HK-2 (cell line): ENCODE measurements at regions not wholly inside any gene's neighbourhood (a gene's known extent, or its start where the extent isn't known, plus 50 kb on each side); places are given as distances from the start of the nearest gene placed in this dataset.
"Not testable (repeated sequence)": the region's sequence is repeated elsewhere in the genome, so short reads cannot be mapped to it uniquely, and the experiment has no call there.

Experiments used
- DNase-seq: peaks from one replicate; pipeline ENCODE4 v3.0.0-alpha.2; 2018; ENCODE audit not compliant: unreplicated experiment

DNA sequence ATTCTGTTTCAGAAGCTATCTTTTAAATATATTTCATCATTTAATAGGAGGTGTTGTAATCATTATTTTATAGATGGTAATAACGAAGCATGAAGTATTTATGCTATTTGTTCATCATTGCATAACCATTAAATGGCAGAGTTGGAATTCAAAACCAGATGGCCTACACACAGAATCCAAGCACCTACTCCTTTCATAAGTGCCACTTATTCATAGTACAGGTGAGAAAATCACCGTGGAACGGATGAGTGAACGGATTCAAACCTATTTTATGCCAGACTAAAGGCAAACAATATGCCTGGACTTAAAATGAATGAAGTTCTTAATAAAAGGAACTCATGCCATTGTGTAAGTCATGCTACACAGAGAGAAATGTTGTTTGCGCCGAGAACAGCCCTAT lies 397.9 kb upstream of the ADGRB3 start:
- DNase-seq, result no peak

GRCh38 chr6:68235326-68235784 lies 399.7 kb upstream of the ADGRB3 start:
- peak; percentile 16 for DNase-seq

- DNase-seq, result no peak
These were observed 401.5 kb upstream of the ADGRB3 start for GRCh38 chr6:68233623-68234022.

DNA sequence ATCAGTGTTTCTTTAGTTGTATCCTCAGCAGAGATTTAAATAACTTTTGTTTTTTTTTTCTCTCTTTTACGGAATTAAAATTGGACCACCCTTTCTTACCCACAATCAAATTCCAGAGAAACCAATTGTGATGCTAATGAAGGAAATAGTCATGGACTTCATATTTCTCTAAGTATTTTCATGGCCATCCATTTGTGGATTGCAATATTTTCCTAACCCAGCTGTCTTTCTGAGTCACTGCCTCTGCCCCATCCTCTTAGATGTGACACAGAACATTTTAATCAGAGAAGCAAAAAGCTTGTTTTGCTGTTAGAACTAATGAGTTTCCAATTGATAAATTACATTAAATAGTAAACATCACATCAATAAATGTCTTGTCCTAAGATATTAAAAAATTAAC lies 405.5 kb upstream of the ADGRB3 start:
- no peak for DNase-seq

DNA sequence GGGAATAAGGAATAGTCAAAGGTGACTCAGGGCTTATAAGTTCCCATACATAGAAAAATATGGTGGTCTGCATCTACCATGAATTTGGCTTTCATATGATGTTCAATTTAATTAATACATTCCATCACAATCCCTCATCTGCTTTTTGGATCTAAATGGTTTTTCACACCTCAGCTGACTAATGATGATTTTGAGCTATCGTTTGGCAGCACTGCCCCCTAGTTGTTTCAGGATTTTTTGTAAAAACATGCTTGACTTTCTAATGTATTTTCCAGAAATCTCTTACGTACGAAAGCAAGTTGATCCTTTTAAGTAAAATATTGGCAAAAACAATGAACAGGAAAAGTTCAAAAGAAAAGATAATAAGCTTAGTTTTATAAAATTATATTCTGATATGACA lies 408.6 kb upstream of the ADGRB3 start:
- no peak for DNase-seq

DNA sequence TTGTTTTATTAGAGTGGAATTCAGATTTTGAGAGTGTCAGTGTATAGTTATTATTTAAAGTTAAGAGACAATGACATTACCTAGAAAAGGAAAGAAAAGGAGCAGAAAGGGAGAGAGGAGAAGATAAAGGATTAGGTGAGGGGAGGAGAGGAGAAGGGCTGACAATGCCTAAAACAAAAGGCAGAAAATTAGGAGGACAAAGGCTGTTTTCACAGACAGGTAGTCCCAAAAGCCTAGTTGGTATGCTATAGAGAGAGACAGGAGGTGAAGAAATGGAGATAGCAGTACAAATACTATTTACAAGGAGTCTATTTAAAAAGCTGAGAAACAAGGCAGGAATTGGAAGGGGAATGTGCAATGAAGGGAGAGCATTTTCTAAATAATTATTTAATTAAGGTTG lies 409.4 kb upstream of the ADGRB3 start:
- no peak for DNase-seq

GRCh38 chr6:68211242-68211795 lies 423.8 kb upstream of the ADGRB3 start:
- DNase-seq, result no peak

DNA sequence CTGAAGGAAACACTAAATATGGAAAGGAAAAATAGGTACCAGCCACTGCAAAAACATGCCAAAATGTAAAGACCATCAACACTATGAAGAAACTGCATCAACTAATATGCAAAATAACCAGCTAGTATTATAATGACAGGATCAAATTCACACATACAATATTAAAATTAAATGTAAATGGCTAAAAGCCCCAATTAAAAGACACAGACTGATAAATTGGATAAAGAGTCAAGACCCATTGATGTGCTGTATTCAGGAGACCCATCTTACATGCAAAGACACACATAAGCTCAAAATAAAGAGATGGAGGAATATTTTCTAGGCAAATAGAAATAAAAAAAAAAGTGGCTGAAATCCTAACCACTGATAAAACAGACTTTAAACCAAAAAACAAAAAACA lies 427.5 kb upstream of the ADGRB3 start:
- DNase-seq, result not testable (repeated sequence)

DNA sequence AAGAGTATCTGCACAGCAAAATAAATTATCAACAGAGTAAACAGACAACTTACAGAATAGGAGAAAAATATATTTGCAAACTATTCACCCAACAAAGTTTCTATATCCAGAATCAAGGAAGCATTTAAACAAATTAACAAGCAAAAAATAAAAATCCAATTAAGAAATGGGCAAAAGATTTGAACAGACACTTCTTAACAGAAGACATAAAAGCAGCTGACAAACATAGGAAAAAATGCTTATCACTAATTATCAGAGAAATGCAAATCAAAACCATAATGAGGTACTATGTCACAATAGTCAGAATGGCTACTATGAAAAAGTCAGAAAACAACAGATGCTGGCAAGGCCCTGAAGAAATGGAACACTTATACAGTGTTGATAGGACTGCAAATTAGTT lies 434.2 kb upstream of the ADGRB3 start:
- no peak for DNase-seq

- DNase-seq, result no peak
These were observed 437.7 kb upstream of the ADGRB3 start for GRCh38 chr6:68197356-68197755.

DNA sequence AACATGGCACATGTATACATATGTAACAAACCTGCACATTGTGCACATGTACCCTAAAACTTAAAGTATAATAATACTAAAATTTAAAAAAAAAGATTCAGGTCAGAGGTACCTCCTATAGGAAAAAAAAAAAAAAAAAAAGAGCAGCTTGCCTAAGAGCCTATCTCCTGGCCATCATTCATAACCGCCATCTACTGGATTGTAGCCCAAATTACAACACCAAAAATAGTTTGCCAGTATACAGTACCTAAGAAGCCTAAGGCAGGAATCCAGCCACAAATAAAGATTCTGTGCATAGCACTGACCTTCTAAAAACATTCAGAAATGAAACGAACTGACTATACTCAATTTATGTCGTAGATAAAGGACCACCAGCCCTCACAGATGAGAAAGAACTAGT lies 438.4 kb upstream of the ADGRB3 start:
- no peak for DNase-seq

- DNase-seq, result not testable (repeated sequence)
These were observed 439.3 kb upstream of the ADGRB3 start for GRCh38 chr6:68195753-68196152.

DNA sequence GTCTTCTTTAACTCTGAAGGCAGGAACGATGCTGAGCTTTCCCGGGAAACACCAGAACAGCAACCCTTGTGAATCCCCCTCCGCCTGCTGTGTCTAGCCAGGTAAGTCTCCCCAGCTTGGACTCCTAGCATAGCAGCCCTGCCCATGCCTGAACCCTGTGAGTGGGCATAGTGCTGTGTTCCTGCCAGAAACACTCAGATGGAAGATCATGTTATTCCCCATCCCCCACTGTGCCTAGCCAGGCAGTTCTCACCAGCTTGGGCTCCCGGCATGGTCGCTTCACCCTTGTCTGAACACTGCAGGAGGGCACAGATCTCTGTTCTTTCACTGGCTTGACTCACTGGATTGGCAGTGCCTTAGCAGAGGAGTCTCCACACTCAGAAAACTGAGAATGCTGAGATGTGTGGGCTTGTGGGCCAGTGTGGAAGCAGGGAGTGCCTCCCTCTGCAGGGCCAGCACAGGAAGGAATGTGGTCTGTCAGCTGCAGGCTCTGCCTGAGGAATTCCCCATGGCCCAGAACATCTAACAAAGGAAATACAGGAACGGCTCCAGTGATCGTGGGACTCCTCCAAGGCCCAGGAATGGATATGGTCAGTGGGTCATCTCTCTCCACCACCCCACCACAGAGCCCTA lies 440.1 kb upstream of the ADGRB3 start:
- no peak for DNase-seq

GRCh38 chr6:68192988-68193387 lies 442.1 kb upstream of the ADGRB3 start:
- no peak for DNase-seq

- no peak for DNase-seq
These were observed 445.8 kb upstream of the ADGRB3 start for GRCh38 chr6:68189217-68189815.

DNA sequence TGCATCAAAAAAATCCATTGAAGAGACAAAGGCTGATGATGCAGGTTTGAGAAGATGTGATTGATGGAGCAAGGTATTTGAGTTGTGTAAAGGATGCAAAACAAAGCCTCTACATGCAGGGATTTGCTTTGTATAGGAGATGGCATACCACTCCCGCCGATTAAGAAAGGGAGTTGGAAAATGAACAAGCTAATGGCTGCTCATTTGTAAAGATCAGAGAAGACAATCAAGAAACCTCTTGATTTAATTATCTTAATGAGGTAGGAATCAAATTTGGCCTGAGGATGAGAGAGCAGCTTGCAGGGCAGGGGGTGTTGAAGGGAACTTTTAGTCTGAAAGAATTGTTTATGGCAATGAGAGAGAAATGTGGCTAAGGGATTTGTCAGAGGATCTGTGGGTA lies 448.2 kb upstream of the ADGRB3 start:
- no peak for DNase-seq

DNA sequence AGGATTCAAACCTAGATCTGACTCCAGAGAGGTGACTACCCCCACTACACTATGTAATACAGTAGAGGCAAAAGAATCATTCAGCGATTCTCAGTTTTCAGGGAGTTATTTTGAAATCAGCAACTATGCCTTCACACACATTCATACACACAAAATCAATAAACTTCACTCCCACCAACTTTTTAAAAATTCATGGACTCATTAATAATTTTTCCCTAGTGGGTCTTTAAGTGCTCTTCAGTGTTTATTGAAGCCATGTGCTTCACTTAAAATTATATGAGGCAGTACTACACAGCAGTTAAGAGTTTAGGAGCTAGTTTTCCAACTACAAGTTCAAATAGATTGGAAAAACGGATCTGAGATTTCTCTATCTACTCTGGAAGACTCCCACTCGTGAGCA lies 452.7 kb upstream of the ADGRB3 start:
- DNase-seq, result no peak

- DNase-seq, result not testable (repeated sequence)
These were observed 454.1 kb upstream of the ADGRB3 start for GRCh38 chr6:68181027-68181426.

GRCh38 chr6:68173616-68174015 lies 461.5 kb upstream of the ADGRB3 start:
- DNase-seq, result no peak

GRCh38 chr6:68169922-68170321 lies 465.2 kb upstream of the ADGRB3 start:
- no peak for DNase-seq

GRCh38 chr6:68167604-68168003 lies 467.5 kb upstream of the ADGRB3 start:
- DNase-seq, result no peak

GRCh38 chr6:68160812-68161211 lies 474.3 kb upstream of the ADGRB3 start:
- not testable (repeated sequence) for DNase-seq

- DNase-seq, result no peak
These were observed 474.7 kb upstream of the ADGRB3 start for GRCh38 chr6:68160348-68160747.

- no peak for DNase-seq
These were observed 475.6 kb upstream of the ADGRB3 start for GRCh38 chr6:68159433-68159832.
